HG03457 (cell line): ENCODE measurements at regions not wholly inside any gene's neighbourhood (a gene's known extent, or its start where the extent isn't known, plus 50 kb on each side); places are given as distances from the start of the nearest gene placed in this dataset.

Experiments used
- ATAC-seq: cut with Tn5 transposase; IDR thresholded peaks from one replicate; pipeline ENCODE4 v1.9.1; 2021; ENCODE audit warnings: moderate number of reproducible peaks; ENCODE audit not compliant: unreplicated experiment

GRCh38 chrX:39802354-39802753 is 295.4 kb downstream of the BCOR start:
- ATAC-seq = no peak

GRCh38 chrX:39802908-39803307 is 294.9 kb downstream of the BCOR start:
- ATAC-seq = no peak

GRCh38 chrX:39805022-39805421 is 292.7 kb downstream of the BCOR start:
- no peak for ATAC-seq

GRCh38 chrX:39805825-39806224 is 291.9 kb downstream of the BCOR start:
- no peak for ATAC-seq

GRCh38 chrX:39808471-39808917 is 289.3 kb downstream of the BCOR start:
- no peak for ATAC-seq

- ATAC-seq = no peak
These were observed 288.4 kb downstream of the BCOR start for GRCh38 chrX:39809331-39809730.

GRCh38 chrX:39810901-39811300 is 286.9 kb downstream of the BCOR start:
- no peak for ATAC-seq

- ATAC-seq = no peak
These were observed 286.4 kb downstream of the BCOR start for GRCh38 chrX:39811376-39811775.

GRCh38 chrX:39813631-39814277 is 284.0 kb downstream of the BCOR start:
- no peak for ATAC-seq

- no peak for ATAC-seq
These were observed 283.4 kb downstream of the BCOR start for GRCh38 chrX:39814391-39814790.

GRCh38 chrX:39815631-39816030 is 282.1 kb downstream of the BCOR start:
- peak; percentile 70 for ATAC-seq

- ATAC-seq = no peak
These were observed 280.7 kb downstream of the BCOR start for GRCh38 chrX:39816871-39817731.

- ATAC-seq = no peak
These were observed 279.8 kb downstream of the BCOR start for GRCh38 chrX:39817754-39818470.

- no peak for ATAC-seq
These were observed 279.0 kb downstream of the BCOR start for GRCh38 chrX:39818750-39819149.

- no peak for ATAC-seq
These were observed 277.6 kb downstream of the BCOR start for GRCh38 chrX:39819921-39820849.

GRCh38 chrX:39820938-39821708 is 276.6 kb downstream of the BCOR start:
- ATAC-seq = no peak

GRCh38 chrX:39821709-39822095 is 276.1 kb downstream of the BCOR start:
- ATAC-seq = no peak

- ATAC-seq = no peak
These were observed 275.5 kb downstream of the BCOR start for GRCh38 chrX:39822133-39822748.

- no peak for ATAC-seq
These were observed 274.3 kb downstream of the BCOR start for GRCh38 chrX:39823424-39823823.
